GM12878 (cell line): ENCODE measurements at regions not wholly inside any gene's neighbourhood (a gene's known extent, or its start where the extent isn't known, plus 50 kb on each side); places are given as distances from the start of the nearest gene placed in this dataset.

Experiments
- ATAC-seq: fragments of 200-7000 bp; cut with Tn5 transposase; 3 replicates; pipeline ENCODE4 v1.9.1; 2020; ENCODE audit warnings: mild to moderate bottlenecking, moderate library complexity
- BruUV-seq: library from RNA; stranded (reverse); fragments of 400-500 nt; replicated peaks from 2 replicates; lab custom pipeline; 2021; lab: Mats Ljungman, UMichigan
- CTCF ChIA-PET: fragments of 300-600 bp; sonication (Branson Sonifier 250); formaldehyde crosslinking; extraction: SDS; loops from one replicate; lab custom pipeline; 2021; ENCODE audit warnings: inconsistent platforms; lab: Yijun Ruan, JAX
- POLR2A ChIA-PET: fragments of 350-600 bp; formaldehyde crosslinking; extraction: SDS; loops from one replicate; lab custom pipeline; 2021; ENCODE audit warnings: inconsistent platforms; lab: Charles Lee
- RAD21 ChIA-PET: fragments of 300-600 bp; sonication (Branson Sonifier 250); formaldehyde crosslinking; loops from one replicate; lab custom pipeline; 2023; ENCODE audit warnings: antibody characterized with exemption; ENCODE audit not compliant: unreplicated experiment; lab: Charles Lee
- SMC1A ChIA-PET: fragments of 300-600 bp; sonication (Branson Sonifier 250); formaldehyde crosslinking; loops from one replicate; lab custom pipeline; 2023; ENCODE audit not compliant: unreplicated experiment, uncharacterized antibody; lab: Charles Lee
- DNase-seq: peaks from one replicate; pipeline ENCODE4 v3.0.0-alpha.2; 2011; ENCODE audit warnings: low read depth, low spot score
- FAIRE-seq: peaks from 3 replicates; lab custom pipeline; 2011; peaks lifted over from hg19 to GRCh38; lab: Jason Lieb, UNC
- H2AFZ ChIP-seq: 2 replicates; pipeline ENCODE4 v1.6.0; 2011; ENCODE audit warnings: low read depth, low read length, control low read depth; ENCODE audit not compliant: control insufficient read depth
- H3K27ac ChIP-seq: 2 replicates; pipeline ENCODE4 v1.5.1; 2011; ENCODE audit warnings: control low read depth; ENCODE audit not compliant: control insufficient read depth, insufficient read depth
- H3K27me3 ChIP-seq, 2 experiments: replicated peaks in 1 of 2; 2 replicates each; pipeline versions ENCODE4 v1.6.0 to v1.6.1; 2011; ENCODE audit warnings: low read length in 1 of 2; ENCODE audit not compliant: control insufficient read depth in 2 of 2, insufficient read depth in 2 of 2
- H3K36me3 ChIP-seq, 2 experiments: 2 replicates each; pipeline ENCODE4 v1.5.1; 2011; ENCODE audit warnings: low read length in 1 of 2; ENCODE audit not compliant: control insufficient read depth in 2 of 2, insufficient read depth in 2 of 2
- H3K4me1 ChIP-seq: 2 replicates; pipeline ENCODE4 v1.6.1; 2011; ENCODE audit warnings: mild to moderate bottlenecking, low read length, moderate library complexity, mixed read lengths; ENCODE audit not compliant: control insufficient read depth, insufficient read depth
- H3K4me2 ChIP-seq: 2 replicates; pipeline ENCODE4 v1.6.0; 2011; ENCODE audit warnings: control low read depth; ENCODE audit not compliant: control insufficient read depth, insufficient read depth
- H3K4me3 ChIP-seq: fragments of 200-600 bp; sonication (generic); 2 replicates; pipeline ENCODE4 v1.5.1; 2016
- H3K79me2 ChIP-seq: 2 replicates; pipeline ENCODE4 v1.6.0; 2011; ENCODE audit warnings: low read length; ENCODE audit not compliant: control insufficient read depth, insufficient read depth
- H3K9ac ChIP-seq: 2 replicates; pipeline ENCODE4 v1.8.0; 2011; ENCODE audit warnings: low read length, control low read depth, mixed read lengths; ENCODE audit not compliant: control insufficient read depth, insufficient read depth
- H3K9me3 ChIP-seq: replicated peaks from 3 replicates; pipeline ENCODE4 v1.5.1; 2011; ENCODE audit warnings: mild to moderate bottlenecking, low read length; ENCODE audit not compliant: control insufficient read depth, insufficient read depth
- H4K20me1 ChIP-seq: 2 replicates; pipeline ENCODE4 v1.6.0; 2011; ENCODE audit not compliant: control insufficient read depth, insufficient read depth
- CBX3 ChIP-seq: fragments of 200-600 bp; sonication (generic); IDR thresholded peaks from 2 replicates; pipeline ENCODE4 v1.6.1; 2016; ENCODE audit warnings: low read depth, borderline replicate concordance
- EGR1 ChIP-seq, 2 experiments: IDR thresholded peaks; 1 replicate in 1 of 2; 2 replicates in 1 of 2; pipeline ENCODE4 v1.6.1; 2011 to 2012; ENCODE audit warnings: low read depth in 2 of 2, low read length in 2 of 2, borderline replicate concordance in 1 of 2, mild to moderate bottlenecking in 1 of 2, moderate library complexity in 1 of 2
- FOS ChIP-seq: IDR thresholded peaks from 3 replicates; pipeline ENCODE4 v1.6.1; 2011; ENCODE audit warnings: borderline replicate concordance; ENCODE audit not compliant: insufficient read length; ENCODE audit errors: extremely low read depth
- NFYA ChIP-seq: IDR thresholded peaks from 2 replicates; pipeline ENCODE4 v1.6.1; 2011; ENCODE audit warnings: low read depth, mild to moderate bottlenecking, low read length, improper control_type of control experiment, borderline replicate concordance
- POLR2AphosphoS2 ChIP-seq: IDR thresholded peaks from 2 replicates; pipeline ENCODE4 v1.6.1; 2011; ENCODE audit warnings: low read depth, mild to moderate bottlenecking, low read length, improper control_type of control experiment, moderate library complexity
- WGBS: methylation state at CpG from one replicate; pipeline ENCODE4 v1.1.6; 2016; ENCODE audit warnings: low lambda C conversion rate; ENCODE audit not compliant: insufficient replicate concordance, insufficient coverage; ENCODE audit errors: missing lambda C conversion rate; 5-methylcytosine and 5-hydroxymethylcytosine counted together
- in situ Hi-C: fragments of 300-500 bp; cut with MboI; formaldehyde crosslinking; loops from 9 replicates; pipeline ENCODE4 v1.14.3; 2018; ENCODE audit warnings: mixed read lengths
- intact Hi-C: fragments of 100-400 bp; cut with micrococcal nuclease; formaldehyde crosslinking; loops from one replicate; pipeline ENCODE4 v1.14.2; 2022; ENCODE audit not compliant: unreplicated experiment
- TF ChIP-seq, protein P1 (sequence below): IDR thresholded peaks from 2 replicates; pipeline ENCODE4 v1.6.1; 2012; ENCODE audit warnings: improper control_type of control experiment, low read depth, low read length; ENCODE audit not compliant: insufficient replicate concordance
- TF ChIP-seq, protein P2 (sequence below): fragments of 150-350 bp; IDR thresholded peaks from 2 replicates; pipeline ENCODE4 v1.6.1; 2014; ENCODE audit warnings: mild to moderate bottlenecking, low read depth, low read length
- TF ChIP-seq, protein P3 (sequence below): IDR thresholded peaks from 2 replicates; pipeline ENCODE4 v1.6.1; 2012; ENCODE audit warnings: low read depth, low read length, improper control_type of control experiment
- TF ChIP-seq, protein P4 (sequence below): fragments of 450-650 bp; IDR thresholded peaks from 2 replicates; pipeline ENCODE4 v1.6.1; 2017; ENCODE audit warnings: antibody characterized with exemption, mild to moderate bottlenecking, moderate library complexity

DNA sequence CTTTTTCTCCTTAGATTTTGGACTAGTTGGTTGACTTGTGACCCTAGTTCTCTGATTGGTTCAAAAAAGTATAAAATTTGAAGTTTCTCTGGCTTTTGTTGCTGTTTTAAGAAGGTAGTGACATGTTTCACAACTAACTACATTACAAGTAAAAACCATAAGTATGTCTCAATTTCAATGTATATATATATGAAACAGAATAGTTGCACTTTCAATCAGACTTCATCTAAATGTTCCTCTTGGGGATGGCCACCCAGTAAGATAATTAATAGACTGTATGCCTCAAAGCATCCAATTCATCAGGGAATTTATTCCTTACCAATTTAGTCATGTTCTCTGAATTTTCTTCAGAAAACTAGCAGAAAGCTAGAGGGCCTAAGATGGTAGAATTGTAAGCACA lies 259.7 kb downstream of the RPRM start (continued):
- TF ChIP-seq, protein P1, sequence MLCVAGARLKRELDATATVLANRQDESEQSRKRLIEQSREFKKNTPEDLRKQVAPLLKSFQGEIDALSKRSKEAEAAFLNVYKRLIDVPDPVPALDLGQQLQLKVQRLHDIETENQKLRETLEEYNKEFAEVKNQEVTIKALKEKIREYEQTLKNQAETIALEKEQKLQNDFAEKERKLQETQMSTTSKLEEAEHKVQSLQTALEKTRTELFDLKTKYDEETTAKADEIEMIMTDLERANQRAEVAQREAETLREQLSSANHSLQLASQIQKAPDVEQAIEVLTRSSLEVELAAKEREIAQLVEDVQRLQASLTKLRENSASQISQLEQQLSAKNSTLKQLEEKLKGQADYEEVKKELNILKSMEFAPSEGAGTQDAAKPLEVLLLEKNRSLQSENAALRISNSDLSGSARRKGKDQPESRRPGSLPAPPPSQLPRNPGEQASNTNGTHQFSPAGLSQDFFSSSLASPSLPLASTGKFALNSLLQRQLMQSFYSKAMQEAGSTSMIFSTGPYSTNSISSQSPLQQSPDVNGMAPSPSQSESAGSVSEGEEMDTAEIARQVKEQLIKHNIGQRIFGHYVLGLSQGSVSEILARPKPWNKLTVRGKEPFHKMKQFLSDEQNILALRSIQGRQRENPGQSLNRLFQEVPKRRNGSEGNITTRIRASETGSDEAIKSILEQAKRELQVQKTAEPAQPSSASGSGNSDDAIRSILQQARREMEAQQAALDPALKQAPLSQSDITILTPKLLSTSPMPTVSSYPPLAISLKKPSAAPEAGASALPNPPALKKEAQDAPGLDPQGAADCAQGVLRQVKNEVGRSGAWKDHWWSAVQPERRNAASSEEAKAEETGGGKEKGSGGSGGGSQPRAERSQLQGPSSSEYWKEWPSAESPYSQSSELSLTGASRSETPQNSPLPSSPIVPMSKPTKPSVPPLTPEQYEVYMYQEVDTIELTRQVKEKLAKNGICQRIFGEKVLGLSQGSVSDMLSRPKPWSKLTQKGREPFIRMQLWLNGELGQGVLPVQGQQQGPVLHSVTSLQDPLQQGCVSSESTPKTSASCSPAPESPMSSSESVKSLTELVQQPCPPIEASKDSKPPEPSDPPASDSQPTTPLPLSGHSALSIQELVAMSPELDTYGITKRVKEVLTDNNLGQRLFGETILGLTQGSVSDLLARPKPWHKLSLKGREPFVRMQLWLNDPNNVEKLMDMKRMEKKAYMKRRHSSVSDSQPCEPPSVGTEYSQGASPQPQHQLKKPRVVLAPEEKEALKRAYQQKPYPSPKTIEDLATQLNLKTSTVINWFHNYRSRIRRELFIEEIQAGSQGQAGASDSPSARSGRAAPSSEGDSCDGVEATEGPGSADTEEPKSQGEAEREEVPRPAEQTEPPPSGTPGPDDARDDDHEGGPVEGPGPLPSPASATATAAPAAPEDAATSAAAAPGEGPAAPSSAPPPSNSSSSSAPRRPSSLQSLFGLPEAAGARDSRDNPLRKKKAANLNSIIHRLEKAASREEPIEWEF: no peak

DNA sequence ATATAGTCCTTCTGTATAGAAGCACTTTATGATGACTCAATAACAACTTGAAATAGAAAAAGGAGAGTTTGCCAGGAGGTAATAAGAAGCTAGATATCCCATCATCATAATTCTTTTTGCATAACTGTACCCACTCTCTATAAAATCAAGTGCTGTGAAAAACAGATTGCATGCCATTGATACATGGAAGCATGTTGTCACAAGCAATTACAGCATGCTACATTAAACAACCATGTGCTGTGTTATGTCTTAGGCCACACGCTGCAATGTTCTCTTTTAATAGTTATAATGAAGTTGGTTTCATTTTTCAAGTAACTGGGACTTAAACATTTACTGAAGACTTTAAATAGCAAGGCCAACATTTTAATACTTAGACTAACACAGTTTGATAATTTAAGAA lies 264.2 kb downstream of the RPRM start:
- H4K20me1 ChIP-seq: no peaks in the 10 kb centered on the region
- FAIRE-seq (no peak), DNase-seq (no peak), ATAC-seq (no peak)
- POLR2A ChIA-PET: no interaction called here
- H3K79me2 ChIP-seq: no peaks in the 10 kb centered on the region
- SMC1A ChIA-PET: no interaction called here
- intact Hi-C loops (no loop called here), in situ Hi-C loops (no loop called here)
- H3K27ac ChIP-seq: no peak overlapping the region
- no TSS peak for BruUV-seq
- H3K4me1 ChIP-seq: no peaks in the 10 kb centered on the region
- H3K4me3 ChIP-seq: no peak overlapping the region
- WGBS: 0% methylated on average over 1 of the region's 1 CpG
- CTCF ChIA-PET: interaction anchor here (1.1 kb wide), 1 partner anchor 13 kb away, joined by 3 read pairs; no protein-coding TSS in a partner anchor
- H3K9me3 ChIP-seq: no peaks in the 10 kb centered on the region
- H3K36me3 ChIP-seq: no peaks in the 10 kb centered on the region
- no peak overlapping the region for H2AFZ ChIP-seq
- no peak overlapping the region for H3K9ac ChIP-seq
- RAD21 ChIA-PET: no interaction called here
- H3K27me3 ChIP-seq: no peaks in the 10 kb centered on the region
- H3K4me2 ChIP-seq: no peak overlapping the region
- TF ChIP-seq, protein P2, sequence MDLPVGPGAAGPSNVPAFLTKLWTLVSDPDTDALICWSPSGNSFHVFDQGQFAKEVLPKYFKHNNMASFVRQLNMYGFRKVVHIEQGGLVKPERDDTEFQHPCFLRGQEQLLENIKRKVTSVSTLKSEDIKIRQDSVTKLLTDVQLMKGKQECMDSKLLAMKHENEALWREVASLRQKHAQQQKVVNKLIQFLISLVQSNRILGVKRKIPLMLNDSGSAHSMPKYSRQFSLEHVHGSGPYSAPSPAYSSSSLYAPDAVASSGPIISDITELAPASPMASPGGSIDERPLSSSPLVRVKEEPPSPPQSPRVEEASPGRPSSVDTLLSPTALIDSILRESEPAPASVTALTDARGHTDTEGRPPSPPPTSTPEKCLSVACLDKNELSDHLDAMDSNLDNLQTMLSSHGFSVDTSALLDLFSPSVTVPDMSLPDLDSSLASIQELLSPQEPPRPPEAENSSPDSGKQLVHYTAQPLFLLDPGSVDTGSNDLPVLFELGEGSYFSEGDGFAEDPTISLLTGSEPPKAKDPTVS: no peak
- TF ChIP-seq POLR2AphosphoS2: no peak
- TF ChIP-seq FOS: no peak
- TF ChIP-seq, protein P3, sequence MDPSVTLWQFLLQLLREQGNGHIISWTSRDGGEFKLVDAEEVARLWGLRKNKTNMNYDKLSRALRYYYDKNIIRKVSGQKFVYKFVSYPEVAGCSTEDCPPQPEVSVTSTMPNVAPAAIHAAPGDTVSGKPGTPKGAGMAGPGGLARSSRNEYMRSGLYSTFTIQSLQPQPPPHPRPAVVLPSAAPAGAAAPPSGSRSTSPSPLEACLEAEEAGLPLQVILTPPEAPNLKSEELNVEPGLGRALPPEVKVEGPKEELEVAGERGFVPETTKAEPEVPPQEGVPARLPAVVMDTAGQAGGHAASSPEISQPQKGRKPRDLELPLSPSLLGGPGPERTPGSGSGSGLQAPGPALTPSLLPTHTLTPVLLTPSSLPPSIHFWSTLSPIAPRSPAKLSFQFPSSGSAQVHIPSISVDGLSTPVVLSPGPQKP: no peak
- no peak for TF ChIP-seq NFYA
- no peak for TF ChIP-seq EGR1 (IDR thresholded peaks at IDR 0.05; ENCODE audit: borderline replicate concordance in 1 of 2, low read depth in 2 of 2, low read length in 2 of 2)
- no peak for TF ChIP-seq CBX3
- TF ChIP-seq, protein P4, sequence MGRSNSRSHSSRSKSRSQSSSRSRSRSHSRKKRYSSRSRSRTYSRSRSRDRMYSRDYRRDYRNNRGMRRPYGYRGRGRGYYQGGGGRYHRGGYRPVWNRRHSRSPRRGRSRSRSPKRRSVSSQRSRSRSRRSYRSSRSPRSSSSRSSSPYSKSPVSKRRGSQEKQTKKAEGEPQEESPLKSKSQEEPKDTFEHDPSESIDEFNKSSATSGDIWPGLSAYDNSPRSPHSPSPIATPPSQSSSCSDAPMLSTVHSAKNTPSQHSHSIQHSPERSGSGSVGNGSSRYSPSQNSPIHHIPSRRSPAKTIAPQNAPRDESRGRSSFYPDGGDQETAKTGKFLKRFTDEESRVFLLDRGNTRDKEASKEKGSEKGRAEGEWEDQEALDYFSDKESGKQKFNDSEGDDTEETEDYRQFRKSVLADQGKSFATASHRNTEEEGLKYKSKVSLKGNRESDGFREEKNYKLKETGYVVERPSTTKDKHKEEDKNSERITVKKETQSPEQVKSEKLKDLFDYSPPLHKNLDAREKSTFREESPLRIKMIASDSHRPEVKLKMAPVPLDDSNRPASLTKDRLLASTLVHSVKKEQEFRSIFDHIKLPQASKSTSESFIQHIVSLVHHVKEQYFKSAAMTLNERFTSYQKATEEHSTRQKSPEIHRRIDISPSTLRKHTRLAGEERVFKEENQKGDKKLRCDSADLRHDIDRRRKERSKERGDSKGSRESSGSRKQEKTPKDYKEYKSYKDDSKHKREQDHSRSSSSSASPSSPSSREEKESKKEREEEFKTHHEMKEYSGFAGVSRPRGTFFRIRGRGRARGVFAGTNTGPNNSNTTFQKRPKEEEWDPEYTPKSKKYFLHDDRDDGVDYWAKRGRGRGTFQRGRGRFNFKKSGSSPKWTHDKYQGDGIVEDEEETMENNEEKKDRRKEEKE: no peak
